Activated CD8-positive, alpha-beta memory T cell treated with anti-CD3 and anti-CD28 coated beads for 4 hours (primary cell): ENCODE measurements at regions not wholly inside any gene's neighbourhood (a gene's known extent, or its start where the extent isn't known, plus 50 kb on each side); places are given as distances from the start of the nearest gene placed in this dataset.
"Not testable (repeated sequence)": the region's sequence is repeated elsewhere in the genome, so short reads cannot be mapped to it uniquely, and the experiment has no call there.

ENCODE experiments used
- DNase-seq, 2 donors: peaks; one replicate each; pipeline ENCODE4 v3.0.0-alpha.2; 2020; ENCODE audit warnings: low read depth in 2 of 2

GRCh38 chr6:27052082-27052730 lies 195.3 kb upstream of the PRSS16 start:
- DNase-seq: not testable (repeated sequence)

- DNase-seq: no peak
Measured at GRCh38 chr6:27052731-27053082, 194.8 kb upstream of the PRSS16 start.

GRCh38 chr6:27053738-27054137 lies 193.8 kb upstream of the PRSS16 start:
- DNase-seq: no peak

GRCh38 chr6:27056615-27057014 lies 190.9 kb upstream of the PRSS16 start:
- no peak for DNase-seq

- no peak for DNase-seq
Measured at GRCh38 chr6:27059621-27060425, 187.7 kb upstream of the PRSS16 start.

- DNase-seq: no peak
Measured at GRCh38 chr6:27061235-27061993, 186.1 kb upstream of the PRSS16 start.

- no peak for DNase-seq
Measured at GRCh38 chr6:27062755-27063154, 184.7 kb upstream of the PRSS16 start.

GRCh38 chr6:27065183-27065582 lies 182.3 kb upstream of the PRSS16 start:
- DNase-seq: no peak

GRCh38 chr6:27066381-27066780 lies 181.1 kb upstream of the PRSS16 start:
- DNase-seq: no peak

- DNase-seq: no peak
Measured at GRCh38 chr6:27066802-27067201, 180.7 kb upstream of the PRSS16 start.

- no peak for DNase-seq
Measured at GRCh38 chr6:27073441-27073840, 174.1 kb upstream of the PRSS16 start.

- DNase-seq: no peak
Measured at GRCh38 chr6:27076116-27076515, 171.4 kb upstream of the PRSS16 start.

GRCh38 chr6:27078734-27079357 lies 168.7 kb upstream of the PRSS16 start:
- no peak for DNase-seq

GRCh38 chr6:27081188-27081587 lies 166.3 kb upstream of the PRSS16 start:
- DNase-seq: no peak

GRCh38 chr6:27081931-27082330 lies 165.6 kb upstream of the PRSS16 start:
- no peak for DNase-seq

GRCh38 chr6:27088068-27088467 lies 159.4 kb upstream of the PRSS16 start:
- no peak for DNase-seq

GRCh38 chr6:27091661-27092315 lies 155.7 kb upstream of the PRSS16 start:
- DNase-seq: no peak

GRCh38 chr6:27092316-27092692 lies 155.2 kb upstream of the PRSS16 start:
- no peak for DNase-seq

GRCh38 chr6:27095914-27096313 lies 151.6 kb upstream of the PRSS16 start:
- no peak for DNase-seq

- DNase-seq: no peak
Measured at GRCh38 chr6:27096834-27097511, 150.5 kb upstream of the PRSS16 start.

GRCh38 chr6:27098956-27099355 lies 148.5 kb upstream of the PRSS16 start:
- no peak for DNase-seq
